ENCODE measurements at regions not wholly inside any gene's neighbourhood (a gene's known extent, or its start where the extent isn't known, plus 50 kb on each side); places are given as distances from the start of the nearest gene placed in this dataset.

DNA sequence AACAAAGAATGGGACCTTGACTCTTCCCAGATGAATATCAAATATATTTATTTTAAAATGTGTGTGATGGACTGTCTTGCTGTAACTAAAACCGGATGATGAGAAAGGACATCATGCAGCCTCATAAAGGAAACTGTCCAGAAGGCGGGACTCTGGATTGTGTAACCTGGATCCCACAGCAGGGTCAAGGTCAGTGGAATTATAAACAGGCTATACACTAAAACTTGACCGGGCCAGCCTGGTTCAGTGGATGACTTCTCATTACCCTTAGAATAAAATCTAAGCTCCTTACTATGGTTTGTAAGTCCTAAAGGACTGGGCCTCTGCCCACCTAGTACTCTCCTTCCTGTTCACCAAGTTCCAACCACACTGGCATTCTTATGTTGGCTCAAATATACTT lies 280.3 kb downstream of the ELAVL2 start:
- Mint-ChIP-seq H3K9me3 (ENCODE audit: low read depth) (peaks cover 2% of the 10 kb centered on the region), H3K27me3 (ENCODE audit: low read depth) (peaks cover 4% of the 10 kb centered on the region), H3K4me1 (ENCODE audit: low read depth) (peaks cover 17% of the 10 kb centered on the region), H3K4me3 (ENCODE audit: unreplicated experiment) (no peak overlapping the region), H3K27ac (ENCODE audit: unreplicated experiment) (no peak overlapping the region), H3K36me3 (ENCODE audit: low read depth) (no peaks in the 10 kb centered on the region)
- no peak for DNase-seq (ENCODE audit: low spot score)
- TF ChIP-seq, protein P1, sequence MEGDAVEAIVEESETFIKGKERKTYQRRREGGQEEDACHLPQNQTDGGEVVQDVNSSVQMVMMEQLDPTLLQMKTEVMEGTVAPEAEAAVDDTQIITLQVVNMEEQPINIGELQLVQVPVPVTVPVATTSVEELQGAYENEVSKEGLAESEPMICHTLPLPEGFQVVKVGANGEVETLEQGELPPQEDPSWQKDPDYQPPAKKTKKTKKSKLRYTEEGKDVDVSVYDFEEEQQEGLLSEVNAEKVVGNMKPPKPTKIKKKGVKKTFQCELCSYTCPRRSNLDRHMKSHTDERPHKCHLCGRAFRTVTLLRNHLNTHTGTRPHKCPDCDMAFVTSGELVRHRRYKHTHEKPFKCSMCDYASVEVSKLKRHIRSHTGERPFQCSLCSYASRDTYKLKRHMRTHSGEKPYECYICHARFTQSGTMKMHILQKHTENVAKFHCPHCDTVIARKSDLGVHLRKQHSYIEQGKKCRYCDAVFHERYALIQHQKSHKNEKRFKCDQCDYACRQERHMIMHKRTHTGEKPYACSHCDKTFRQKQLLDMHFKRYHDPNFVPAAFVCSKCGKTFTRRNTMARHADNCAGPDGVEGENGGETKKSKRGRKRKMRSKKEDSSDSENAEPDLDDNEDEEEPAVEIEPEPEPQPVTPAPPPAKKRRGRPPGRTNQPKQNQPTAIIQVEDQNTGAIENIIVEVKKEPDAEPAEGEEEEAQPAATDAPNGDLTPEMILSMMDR (IDR thresholded peaks at IDR 0.05) = no peak

DNA sequence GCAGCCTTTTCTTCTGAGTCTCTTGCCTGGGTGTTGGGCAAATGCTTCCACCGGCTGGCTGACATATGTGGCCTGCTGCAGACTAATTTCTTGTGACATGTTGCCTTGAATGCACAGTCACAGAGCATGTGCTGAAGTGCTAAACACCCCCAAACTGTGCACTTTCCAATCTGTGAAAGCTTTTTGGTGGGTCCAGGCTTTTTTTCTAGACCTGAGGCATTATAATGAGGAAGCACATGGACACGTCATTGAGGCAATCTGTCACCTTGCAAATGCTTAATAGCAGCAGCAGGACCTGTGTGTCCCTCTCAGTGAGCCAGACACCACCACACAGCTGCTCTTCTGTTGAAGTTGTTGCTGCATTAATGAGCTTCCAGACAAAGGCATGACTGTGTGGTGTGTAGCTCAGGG lies 274.7 kb downstream of the ELAVL2 start:
- no peak for DNase-seq (ENCODE audit: low spot score)
- H3K4me1 Mint-ChIP-seq (ENCODE audit: low read depth) = peaks cover 8% of the 10 kb centered on the region
- H3K9me3 Mint-ChIP-seq (ENCODE audit: low read depth) = peaks cover 2% of the 10 kb centered on the region
- no peak overlapping the region for H3K4me3 Mint-ChIP-seq (ENCODE audit: unreplicated experiment)
- peaks cover 4% of the 10 kb centered on the region for H3K27me3 Mint-ChIP-seq (ENCODE audit: low read depth)
- H3K36me3 Mint-ChIP-seq (ENCODE audit: low read depth) = no peaks in the 10 kb centered on the region
- TF ChIP-seq, protein P1 (IDR thresholded peaks at IDR 0.05) = no peak
- no peak overlapping the region for H3K27ac Mint-ChIP-seq (ENCODE audit: unreplicated experiment)

DNA sequence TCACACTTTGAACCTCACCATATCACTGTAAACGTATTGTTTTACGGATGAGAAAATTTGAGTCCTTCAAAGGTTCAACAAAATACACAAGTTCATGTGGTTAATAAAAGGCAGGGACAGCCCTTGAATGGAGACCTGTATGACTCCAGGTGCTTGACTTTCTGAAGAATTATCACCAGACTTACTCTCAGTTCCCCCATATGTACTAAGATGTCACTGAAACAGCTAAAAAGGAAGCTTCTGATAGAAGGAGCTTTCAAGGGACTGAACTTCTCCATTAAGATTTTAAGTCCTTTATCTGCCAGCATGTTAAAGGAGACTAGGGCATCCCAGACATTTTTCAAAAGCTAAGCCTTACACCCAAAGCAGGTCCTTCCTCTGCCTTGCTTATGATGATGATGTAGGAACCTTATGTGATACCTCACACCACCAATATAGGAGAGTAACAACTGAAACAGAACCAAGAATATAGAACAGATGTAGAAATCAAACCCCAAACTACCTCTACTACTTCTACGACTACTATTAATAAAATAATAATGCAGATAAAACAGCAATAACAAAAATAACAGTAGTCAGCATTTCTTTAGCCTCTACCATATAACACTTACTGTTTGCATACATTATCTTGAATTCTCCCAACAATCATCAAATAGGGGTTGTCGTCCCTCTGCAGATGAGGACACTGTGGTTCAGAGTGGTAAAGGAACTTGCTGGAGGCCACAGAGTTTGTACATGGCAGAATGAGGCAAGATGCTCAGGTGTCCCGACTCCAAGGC lies 273.9 kb downstream of the ELAVL2 start:
- H3K36me3 Mint-ChIP-seq (ENCODE audit: low read depth) = no peaks in the 10 kb centered on the region
- no peak overlapping the region for H3K4me3 Mint-ChIP-seq (ENCODE audit: unreplicated experiment)
- H3K27me3 Mint-ChIP-seq (ENCODE audit: low read depth) = peaks cover 4% of the 10 kb centered on the region
- no peak for DNase-seq (ENCODE audit: low spot score)
- TF ChIP-seq, protein P1 (IDR thresholded peaks at IDR 0.05) = no peak
- H3K27ac Mint-ChIP-seq (ENCODE audit: unreplicated experiment) = no peak overlapping the region
- peaks cover 2% of the 10 kb centered on the region for H3K9me3 Mint-ChIP-seq (ENCODE audit: low read depth)
- peaks cover 16% of the 10 kb centered on the region for H3K4me1 Mint-ChIP-seq (ENCODE audit: low read depth)

DNA sequence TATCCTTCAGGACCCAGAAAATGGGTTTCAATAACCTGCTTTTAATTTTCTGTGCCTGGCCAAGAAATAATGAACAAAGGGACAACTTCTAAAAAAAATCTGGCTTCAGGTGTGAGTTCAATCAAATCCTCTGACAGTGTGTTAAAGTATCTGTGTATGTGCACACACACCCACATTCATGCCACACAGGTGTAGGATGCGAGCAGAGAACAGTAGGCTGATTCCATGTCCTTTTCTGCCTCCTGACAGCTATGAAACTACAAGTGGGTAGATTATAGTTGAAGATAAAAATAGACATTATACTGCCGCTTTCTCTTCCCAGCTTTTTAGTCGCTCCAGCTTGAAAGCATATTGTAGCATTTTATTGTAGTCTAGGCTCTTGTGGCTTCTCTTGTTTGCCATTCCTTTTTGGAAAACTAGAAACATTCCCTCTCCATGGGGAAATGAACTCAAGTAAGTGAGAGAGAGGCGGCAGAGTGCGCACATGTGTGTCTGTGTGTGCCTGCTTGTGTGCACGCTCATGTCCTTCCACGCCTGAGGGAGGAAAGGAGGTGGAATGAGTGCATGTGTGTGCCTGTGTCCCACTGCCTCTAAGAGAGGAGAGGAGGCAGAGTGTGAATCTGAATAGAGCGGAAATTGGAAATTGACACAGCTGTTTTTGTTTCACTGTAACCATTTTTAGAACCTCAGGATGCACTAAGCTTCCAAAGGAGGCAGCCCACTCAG lies 273.0 kb downstream of the ELAVL2 start:
- Mint-ChIP-seq H3K4me3 (ENCODE audit: unreplicated experiment) (no peak overlapping the region), H3K4me1 (ENCODE audit: low read depth) (peaks cover 24% of the 10 kb centered on the region), H3K27ac (ENCODE audit: unreplicated experiment) (no peak overlapping the region), H3K36me3 (ENCODE audit: low read depth) (no peaks in the 10 kb centered on the region), H3K27me3 (ENCODE audit: low read depth) (peaks cover 4% of the 10 kb centered on the region), H3K9me3 (ENCODE audit: low read depth) (no peaks in the 10 kb centered on the region)
- DNase-seq (ENCODE audit: low spot score) = no peak
- TF ChIP-seq, protein P1 (IDR thresholded peaks at IDR 0.05) = no peak

DNA sequence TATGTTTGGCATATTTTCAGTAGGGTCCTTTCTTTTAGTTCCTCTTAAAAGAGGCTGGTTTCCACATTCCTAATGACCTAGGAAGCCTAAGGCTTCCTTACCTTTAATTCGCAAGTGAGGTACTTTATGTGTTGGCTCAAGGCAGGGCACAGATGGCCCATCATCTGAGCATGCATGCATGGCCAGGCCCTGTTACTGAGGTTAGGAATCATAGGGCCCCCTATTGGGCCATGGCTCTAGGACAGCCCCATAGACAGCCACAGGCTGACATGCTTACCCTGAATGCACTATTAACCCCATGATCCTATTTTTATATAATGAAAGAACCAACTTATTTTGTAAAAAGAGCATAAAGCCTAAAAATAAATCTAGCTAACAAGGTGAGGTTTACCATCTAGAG lies 271.4 kb downstream of the ELAVL2 start:
- no peak overlapping the region for H3K27ac Mint-ChIP-seq (ENCODE audit: unreplicated experiment)
- H3K36me3 Mint-ChIP-seq (ENCODE audit: low read depth) = no peaks in the 10 kb centered on the region
- DNase-seq (ENCODE audit: low spot score) = no peak
- H3K27me3 Mint-ChIP-seq (ENCODE audit: low read depth) = peaks cover 4% of the 10 kb centered on the region
- TF ChIP-seq, protein P1 (IDR thresholded peaks at IDR 0.05) = no peak
- H3K4me3 Mint-ChIP-seq (ENCODE audit: unreplicated experiment) = no peak overlapping the region
- no peaks in the 10 kb centered on the region for H3K9me3 Mint-ChIP-seq (ENCODE audit: low read depth)
- peaks cover 25% of the 10 kb centered on the region for H3K4me1 Mint-ChIP-seq (ENCODE audit: low read depth)
